GM12878 (cell line): ENCODE measurements at regions not wholly inside any gene's neighbourhood (a gene's known extent, or its start where the extent isn't known, plus 50 kb on each side); places are given as distances from the start of the nearest gene placed in this dataset.

ENCODE experiments used
- BRCA1 ChIP-seq: IDR thresholded peaks from 2 replicates; pipeline ENCODE4 v1.6.1; 2011; ENCODE audit warnings: low read depth, low read length, improper control_type of control experiment
- DPF2 ChIP-seq: fragments of 450-650 bp; IDR thresholded peaks from 2 replicates; pipeline ENCODE4 v1.6.1; 2017; ENCODE audit warnings: mild to moderate bottlenecking
- EP300 ChIP-seq, 2 experiments: fragments of 150-350 bp in 1 of 2; IDR thresholded peaks; 2 replicates each; pipeline ENCODE4 v1.6.1; 2011 to 2012; ENCODE audit warnings: low read depth in 2 of 2, low read length in 2 of 2, borderline replicate concordance in 1 of 2, improper control_type of control experiment in 1 of 2, inconsistent platforms in 1 of 2; ENCODE audit not compliant: control insufficient read depth in 1 of 2
- NFYA ChIP-seq: IDR thresholded peaks from 2 replicates; pipeline ENCODE4 v1.6.1; 2011; ENCODE audit warnings: low read depth, mild to moderate bottlenecking, low read length, improper control_type of control experiment, borderline replicate concordance
- POLR2AphosphoS5 ChIP-seq: IDR thresholded peaks from 2 replicates; pipeline ENCODE4 v1.6.1; 2011; ENCODE audit warnings: mild to moderate bottlenecking, low read length, inconsistent platforms
- RAD21 ChIP-seq: IDR thresholded peaks from 2 replicates; pipeline ENCODE4 v1.6.1; 2011; ENCODE audit warnings: mild to moderate bottlenecking, low read depth, low read length, moderate library complexity; ENCODE audit not compliant: insufficient read depth
- TBL1XR1 ChIP-seq: IDR thresholded peaks from 2 replicates; pipeline ENCODE4 v1.6.1; 2012; ENCODE audit warnings: low read depth, low read length, improper control_type of control experiment
- TF ChIP-seq, protein P1 (sequence below): IDR thresholded peaks from 2 replicates; pipeline ENCODE4 v1.6.1; 2011; ENCODE audit warnings: low read depth, low read length, improper control_type of control experiment, borderline replicate concordance
- TF ChIP-seq, protein P2 (sequence below), 3 experiments: IDR thresholded peaks in 2 of 3; conservative IDR thresholded peaks in 1 of 3; 2 replicates each; pipeline ENCODE4 v1.5.1; 2011; ENCODE audit warnings: low read depth in 3 of 3, low read length in 3 of 3, mild to moderate bottlenecking in 3 of 3, control low read depth in 2 of 3, moderate library complexity in 2 of 3, inconsistent platforms in 1 of 3, mixed read lengths in 1 of 3; ENCODE audit not compliant: control insufficient read depth in 2 of 3, insufficient read depth in 1 of 3; ENCODE audit errors: extremely low read depth in 1 of 3
- TF ChIP-seq, protein P3 (sequence below): IDR thresholded peaks from 2 replicates; pipeline ENCODE4 v1.6.1; 2012; ENCODE audit warnings: mild to moderate bottlenecking, low read depth, low read length
- TF ChIP-seq, protein P4 (sequence below): fragments of 450-650 bp; formaldehyde crosslinking; IDR thresholded peaks from 2 replicates; pipeline ENCODE4 v1.5.0; 2022; ENCODE audit warnings: mild to moderate bottlenecking, missing genetic modification characterization
- TF ChIP-seq, protein P5 (sequence below): fragments of 450-650 bp; formaldehyde crosslinking; IDR thresholded peaks from 2 replicates; pipeline ENCODE4 v1.4.0; 2020; ENCODE audit warnings: mild to moderate bottlenecking, moderate library complexity

DNA sequence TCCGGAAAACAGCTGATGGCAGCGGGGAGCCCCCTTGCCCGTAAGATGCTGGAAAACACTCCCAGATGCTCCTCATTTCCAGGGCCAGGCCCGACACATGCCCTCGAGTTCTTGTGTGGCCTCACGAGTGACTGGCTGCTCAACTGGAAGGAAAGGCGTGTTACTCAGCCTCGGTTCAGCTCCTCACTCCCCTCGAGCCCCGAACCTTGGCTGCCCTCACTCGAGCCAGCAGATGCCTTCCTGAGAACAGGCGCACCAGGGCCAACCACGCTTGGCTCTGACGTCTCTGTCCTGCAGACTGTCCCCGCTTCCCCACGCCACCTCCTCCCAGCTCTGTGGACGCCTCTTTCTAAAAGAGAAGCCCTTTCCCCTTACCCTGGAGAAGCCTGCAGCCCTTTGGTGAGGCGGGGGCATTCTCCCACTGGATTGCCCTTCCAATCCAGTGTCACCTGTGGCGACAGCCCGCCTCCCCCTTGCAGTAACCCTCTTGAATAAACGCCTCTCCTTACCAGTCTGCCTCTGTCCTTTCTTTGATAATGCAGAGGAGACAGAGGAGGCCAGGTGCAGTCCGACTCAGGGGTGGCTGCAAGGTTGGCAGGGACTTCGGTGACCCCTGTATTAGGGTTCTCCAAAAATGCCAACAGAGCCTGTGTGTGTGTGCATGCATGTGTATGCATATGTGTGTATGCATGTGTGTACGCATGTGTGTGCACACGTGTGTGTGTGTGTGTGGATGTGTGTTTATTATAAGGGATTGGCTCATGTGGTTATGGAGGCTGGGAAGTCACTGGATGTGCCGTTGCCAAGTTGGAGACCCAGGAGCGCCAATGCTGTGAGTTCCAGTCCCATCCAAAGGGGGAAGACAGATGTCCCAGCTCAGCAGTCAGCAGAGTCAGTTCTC, 166.3 kb downstream of the KIF26A start:
- TF ChIP-seq POLR2AphosphoS5 = no peak
- no peak for TF ChIP-seq RAD21
- TF ChIP-seq EP300 (IDR thresholded peaks at IDR 0.05; ENCODE audit: borderline replicate concordance in 1 of 2, control insufficient read depth in 1 of 2, low read depth in 2 of 2, low read length in 2 of 2) = no peak
- TF ChIP-seq, protein P1, sequence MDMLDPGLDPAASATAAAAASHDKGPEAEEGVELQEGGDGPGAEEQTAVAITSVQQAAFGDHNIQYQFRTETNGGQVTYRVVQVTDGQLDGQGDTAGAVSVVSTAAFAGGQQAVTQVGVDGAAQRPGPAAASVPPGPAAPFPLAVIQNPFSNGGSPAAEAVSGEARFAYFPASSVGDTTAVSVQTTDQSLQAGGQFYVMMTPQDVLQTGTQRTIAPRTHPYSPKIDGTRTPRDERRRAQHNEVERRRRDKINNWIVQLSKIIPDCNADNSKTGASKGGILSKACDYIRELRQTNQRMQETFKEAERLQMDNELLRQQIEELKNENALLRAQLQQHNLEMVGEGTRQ = no peak
- TF ChIP-seq, protein P2, sequence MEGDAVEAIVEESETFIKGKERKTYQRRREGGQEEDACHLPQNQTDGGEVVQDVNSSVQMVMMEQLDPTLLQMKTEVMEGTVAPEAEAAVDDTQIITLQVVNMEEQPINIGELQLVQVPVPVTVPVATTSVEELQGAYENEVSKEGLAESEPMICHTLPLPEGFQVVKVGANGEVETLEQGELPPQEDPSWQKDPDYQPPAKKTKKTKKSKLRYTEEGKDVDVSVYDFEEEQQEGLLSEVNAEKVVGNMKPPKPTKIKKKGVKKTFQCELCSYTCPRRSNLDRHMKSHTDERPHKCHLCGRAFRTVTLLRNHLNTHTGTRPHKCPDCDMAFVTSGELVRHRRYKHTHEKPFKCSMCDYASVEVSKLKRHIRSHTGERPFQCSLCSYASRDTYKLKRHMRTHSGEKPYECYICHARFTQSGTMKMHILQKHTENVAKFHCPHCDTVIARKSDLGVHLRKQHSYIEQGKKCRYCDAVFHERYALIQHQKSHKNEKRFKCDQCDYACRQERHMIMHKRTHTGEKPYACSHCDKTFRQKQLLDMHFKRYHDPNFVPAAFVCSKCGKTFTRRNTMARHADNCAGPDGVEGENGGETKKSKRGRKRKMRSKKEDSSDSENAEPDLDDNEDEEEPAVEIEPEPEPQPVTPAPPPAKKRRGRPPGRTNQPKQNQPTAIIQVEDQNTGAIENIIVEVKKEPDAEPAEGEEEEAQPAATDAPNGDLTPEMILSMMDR (IDR thresholded peaks at IDR 0.05 in 2 of 3, conservative IDR thresholded peaks at IDR 0.05 in 1 of 3; ENCODE audit: control insufficient read depth in 2 of 3, extremely low read depth in 1 of 3, insufficient read depth in 1 of 3, low read depth in 3 of 3, low read length in 3 of 3) = no peak
- no peak for TF ChIP-seq TBL1XR1
- no peak for TF ChIP-seq DPF2
- no peak for TF ChIP-seq NFYA
- TF ChIP-seq, protein P3, sequence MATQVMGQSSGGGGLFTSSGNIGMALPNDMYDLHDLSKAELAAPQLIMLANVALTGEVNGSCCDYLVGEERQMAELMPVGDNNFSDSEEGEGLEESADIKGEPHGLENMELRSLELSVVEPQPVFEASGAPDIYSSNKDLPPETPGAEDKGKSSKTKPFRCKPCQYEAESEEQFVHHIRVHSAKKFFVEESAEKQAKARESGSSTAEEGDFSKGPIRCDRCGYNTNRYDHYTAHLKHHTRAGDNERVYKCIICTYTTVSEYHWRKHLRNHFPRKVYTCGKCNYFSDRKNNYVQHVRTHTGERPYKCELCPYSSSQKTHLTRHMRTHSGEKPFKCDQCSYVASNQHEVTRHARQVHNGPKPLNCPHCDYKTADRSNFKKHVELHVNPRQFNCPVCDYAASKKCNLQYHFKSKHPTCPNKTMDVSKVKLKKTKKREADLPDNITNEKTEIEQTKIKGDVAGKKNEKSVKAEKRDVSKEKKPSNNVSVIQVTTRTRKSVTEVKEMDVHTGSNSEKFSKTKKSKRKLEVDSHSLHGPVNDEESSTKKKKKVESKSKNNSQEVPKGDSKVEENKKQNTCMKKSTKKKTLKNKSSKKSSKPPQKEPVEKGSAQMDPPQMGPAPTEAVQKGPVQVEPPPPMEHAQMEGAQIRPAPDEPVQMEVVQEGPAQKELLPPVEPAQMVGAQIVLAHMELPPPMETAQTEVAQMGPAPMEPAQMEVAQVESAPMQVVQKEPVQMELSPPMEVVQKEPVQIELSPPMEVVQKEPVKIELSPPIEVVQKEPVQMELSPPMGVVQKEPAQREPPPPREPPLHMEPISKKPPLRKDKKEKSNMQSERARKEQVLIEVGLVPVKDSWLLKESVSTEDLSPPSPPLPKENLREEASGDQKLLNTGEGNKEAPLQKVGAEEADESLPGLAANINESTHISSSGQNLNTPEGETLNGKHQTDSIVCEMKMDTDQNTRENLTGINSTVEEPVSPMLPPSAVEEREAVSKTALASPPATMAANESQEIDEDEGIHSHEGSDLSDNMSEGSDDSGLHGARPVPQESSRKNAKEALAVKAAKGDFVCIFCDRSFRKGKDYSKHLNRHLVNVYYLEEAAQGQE = no peak
- TF ChIP-seq, protein P4, sequence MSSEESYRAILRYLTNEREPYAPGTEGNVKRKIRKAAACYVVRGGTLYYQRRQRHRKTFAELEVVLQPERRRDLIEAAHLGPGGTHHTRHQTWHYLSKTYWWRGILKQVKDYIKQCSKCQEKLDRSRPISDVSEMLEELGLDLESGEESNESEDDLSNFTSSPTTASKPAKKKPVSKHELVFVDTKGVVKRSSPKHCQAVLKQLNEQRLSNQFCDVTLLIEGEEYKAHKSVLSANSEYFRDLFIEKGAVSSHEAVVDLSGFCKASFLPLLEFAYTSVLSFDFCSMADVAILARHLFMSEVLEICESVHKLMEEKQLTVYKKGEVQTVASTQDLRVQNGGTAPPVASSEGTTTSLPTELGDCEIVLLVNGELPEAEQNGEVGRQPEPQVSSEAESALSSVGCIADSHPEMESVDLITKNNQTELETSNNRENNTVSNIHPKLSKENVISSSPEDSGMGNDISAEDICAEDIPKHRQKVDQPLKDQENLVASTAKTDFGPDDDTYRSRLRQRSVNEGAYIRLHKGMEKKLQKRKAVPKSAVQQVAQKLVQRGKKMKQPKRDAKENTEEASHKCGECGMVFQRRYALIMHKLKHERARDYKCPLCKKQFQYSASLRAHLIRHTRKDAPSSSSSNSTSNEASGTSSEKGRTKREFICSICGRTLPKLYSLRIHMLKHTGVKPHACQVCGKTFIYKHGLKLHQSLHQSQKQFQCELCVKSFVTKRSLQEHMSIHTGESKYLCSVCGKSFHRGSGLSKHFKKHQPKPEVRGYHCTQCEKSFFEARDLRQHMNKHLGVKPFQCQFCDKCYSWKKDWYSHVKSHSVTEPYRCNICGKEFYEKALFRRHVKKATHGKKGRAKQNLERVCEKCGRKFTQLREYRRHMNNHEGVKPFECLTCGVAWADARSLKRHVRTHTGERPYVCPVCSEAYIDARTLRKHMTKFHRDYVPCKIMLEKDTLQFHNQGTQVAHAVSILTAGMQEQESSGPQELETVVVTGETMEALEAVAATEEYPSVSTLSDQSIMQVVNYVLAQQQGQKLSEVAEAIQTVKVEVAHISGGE (CRISPR knock-in tag) = no peak
- no peak for TF ChIP-seq BRCA1
- TF ChIP-seq, protein P5, sequence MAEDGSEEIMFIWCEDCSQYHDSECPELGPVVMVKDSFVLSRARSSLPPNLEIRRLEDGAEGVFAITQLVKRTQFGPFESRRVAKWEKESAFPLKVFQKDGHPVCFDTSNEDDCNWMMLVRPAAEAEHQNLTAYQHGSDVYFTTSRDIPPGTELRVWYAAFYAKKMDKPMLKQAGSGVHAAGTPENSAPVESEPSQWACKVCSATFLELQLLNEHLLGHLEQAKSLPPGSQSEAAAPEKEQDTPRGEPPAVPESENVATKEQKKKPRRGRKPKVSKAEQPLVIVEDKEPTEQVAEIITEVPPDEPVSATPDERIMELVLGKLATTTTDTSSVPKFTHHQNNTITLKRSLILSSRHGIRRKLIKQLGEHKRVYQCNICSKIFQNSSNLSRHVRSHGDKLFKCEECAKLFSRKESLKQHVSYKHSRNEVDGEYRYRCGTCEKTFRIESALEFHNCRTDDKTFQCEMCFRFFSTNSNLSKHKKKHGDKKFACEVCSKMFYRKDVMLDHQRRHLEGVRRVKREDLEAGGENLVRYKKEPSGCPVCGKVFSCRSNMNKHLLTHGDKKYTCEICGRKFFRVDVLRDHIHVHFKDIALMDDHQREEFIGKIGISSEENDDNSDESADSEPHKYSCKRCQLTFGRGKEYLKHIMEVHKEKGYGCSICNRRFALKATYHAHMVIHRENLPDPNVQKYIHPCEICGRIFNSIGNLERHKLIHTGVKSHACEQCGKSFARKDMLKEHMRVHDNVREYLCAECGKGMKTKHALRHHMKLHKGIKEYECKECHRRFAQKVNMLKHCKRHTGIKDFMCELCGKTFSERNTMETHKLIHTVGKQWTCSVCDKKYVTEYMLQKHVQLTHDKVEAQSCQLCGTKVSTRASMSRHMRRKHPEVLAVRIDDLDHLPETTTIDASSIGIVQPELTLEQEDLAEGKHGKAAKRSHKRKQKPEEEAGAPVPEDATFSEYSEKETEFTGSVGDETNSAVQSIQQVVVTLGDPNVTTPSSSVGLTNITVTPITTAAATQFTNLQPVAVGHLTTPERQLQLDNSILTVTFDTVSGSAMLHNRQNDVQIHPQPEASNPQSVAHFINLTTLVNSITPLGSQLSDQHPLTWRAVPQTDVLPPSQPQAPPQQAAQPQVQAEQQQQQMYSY (CRISPR knock-in tag) = no peak
